Hematopoietic multipotent progenitor cell treated with erythropoietin and hydrocortisone succinate and interleukin-3 and kit ligand, for 4 days (in vitro differentiated cells): ENCODE measurements at regions not wholly inside any gene's neighbourhood (a gene's known extent, or its start where the extent isn't known, plus 50 kb on each side); places are given as distances from the start of the nearest gene placed in this dataset.

Experiments
- DNase-seq: peaks from one replicate; pipeline ENCODE4 v3.0.0-alpha.2; 2015

- no peak for DNase-seq
Observed at GRCh38 chr12:77569876-77570275, 260.8 kb upstream of the NAV3 start.

DNA sequence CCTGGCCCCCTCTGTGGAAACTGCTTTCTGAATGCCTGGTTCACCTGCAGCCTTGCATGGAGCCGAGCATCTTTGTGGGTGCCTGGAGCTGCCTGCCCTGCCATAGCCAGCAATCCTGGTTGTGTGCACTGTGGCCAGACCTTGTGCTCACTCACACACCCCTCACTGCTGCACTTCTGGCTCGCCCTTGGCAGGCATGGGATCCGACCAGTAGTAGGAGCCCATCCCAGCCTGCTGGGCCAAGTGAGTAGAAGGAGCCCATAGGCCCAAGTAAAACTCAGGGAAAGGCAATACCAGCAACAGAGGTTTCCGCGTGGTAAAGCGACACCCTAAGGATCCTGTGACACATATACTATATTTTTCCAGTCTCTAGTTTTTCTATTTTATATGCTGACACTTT lies 270.0 kb upstream of the NAV3 start:
- no peak for DNase-seq

GRCh38 chr12:77559400-77560074 lies 271.2 kb upstream of the NAV3 start:
- no peak for DNase-seq

GRCh38 chr12:77555074-77555473 lies 275.6 kb upstream of the NAV3 start:
- no peak for DNase-seq

DNA sequence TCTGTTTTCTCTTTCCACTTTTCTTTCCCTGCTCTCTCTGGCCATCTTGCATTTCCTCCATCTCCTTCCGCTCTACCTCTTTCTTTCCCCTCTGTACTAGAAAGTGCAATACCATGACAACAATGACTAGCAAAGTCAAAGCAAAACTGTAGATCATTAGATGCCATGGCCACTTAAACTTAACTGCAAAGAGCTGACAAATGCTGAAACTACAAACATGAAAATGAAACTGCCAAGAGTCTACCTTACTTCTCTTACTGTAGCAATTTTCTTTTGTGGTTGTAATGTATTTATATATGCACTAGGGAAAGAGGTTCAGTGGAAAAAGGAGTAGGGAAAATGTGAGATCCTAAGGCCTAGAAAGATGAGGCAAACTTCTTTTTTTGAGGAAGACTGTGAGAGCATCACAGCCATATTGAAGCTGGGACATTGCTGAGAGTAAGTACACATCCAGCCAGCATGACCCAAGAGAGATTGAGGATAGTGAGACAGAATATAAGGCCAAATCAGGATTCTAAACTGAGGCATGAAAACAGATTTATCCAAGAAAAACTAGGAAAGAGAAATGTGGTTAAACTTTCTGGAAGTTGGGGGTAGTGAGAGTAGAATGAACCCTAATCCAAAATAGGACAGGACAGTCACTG lies 276.6 kb upstream of the NAV3 start:
- no peak for DNase-seq

DNA sequence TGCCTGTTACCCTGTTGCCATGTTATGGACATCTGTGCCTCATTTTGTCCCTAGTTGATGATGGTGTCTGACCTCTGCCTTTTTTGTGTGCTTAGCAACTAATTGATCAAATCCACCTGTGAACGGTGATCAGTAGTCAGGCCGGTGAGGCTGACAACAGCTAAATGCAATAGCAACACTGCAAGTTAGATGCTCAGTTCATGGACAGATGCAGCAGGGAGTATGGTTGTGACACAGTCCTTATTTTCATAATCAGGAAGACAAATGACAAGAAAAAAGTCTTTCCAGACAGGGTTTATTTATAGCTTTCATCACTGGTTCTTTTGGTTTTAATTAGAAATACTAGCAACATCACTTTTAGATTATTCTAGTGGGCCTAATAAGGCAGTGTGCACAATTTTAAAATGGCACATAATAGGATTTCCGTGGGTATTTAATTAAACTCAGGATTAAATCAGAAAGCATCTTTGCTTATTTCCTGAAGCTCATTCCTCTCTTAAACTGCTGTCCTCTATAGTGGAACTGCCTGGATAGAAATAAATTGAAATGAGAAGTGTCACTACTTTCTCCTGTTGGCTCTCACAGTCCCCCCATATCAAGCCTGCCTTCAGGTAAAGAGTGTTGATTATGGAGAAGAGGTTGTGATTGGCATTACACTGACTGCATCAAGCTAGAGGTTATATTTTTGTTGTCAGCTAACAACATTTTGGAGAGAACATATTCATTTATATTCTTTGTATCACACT lies 281.1 kb upstream of the NAV3 start:
- DNase-seq = no peak

- DNase-seq = no peak
Observed at GRCh38 chr12:77548797-77549196, 281.9 kb upstream of the NAV3 start.

DNA sequence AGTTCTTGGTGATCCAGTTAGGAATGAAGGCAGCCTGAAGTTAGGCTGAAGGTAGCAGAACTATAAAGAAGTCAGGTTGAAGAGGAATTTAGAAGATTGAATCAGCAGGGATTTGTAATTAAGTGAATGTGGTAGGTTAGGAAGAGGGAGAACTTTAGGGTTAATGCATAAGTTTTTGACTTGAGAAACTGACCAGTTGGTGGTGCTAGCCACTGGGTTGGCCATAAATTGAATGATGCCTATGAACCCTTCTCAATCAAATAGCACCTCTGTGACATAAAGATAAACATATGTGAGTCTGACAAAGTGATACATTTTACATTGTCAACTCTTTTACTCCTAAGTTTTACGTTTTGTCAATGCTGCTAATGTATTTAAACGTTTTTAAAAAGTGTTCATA lies 290.6 kb upstream of the NAV3 start:
- DNase-seq = no peak

DNA sequence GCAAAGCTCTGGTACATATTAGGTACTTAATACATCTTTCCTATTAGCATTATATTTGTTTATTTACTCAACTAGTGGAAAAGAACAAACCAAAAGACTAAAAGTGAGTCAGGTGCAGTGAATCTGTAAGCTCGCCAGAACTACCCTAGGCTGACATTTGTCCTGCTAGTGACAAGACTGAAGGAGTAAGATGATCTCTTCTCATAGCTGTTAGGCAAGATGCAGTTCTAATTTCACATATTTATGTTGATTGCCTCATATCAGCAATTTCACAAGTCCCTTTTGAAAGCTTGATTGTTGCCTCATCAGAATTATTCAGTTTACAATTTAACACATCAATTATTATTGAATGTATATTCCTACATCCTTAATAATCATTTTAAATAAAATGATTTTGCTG lies 293.0 kb upstream of the NAV3 start:
- peak; percentile 2 for DNase-seq

- DNase-seq = no peak
Observed at GRCh38 chr12:77535734-77536133, 295.0 kb upstream of the NAV3 start.

GRCh38 chr12:77531912-77532311 lies 298.8 kb upstream of the NAV3 start:
- DNase-seq = no peak

DNA sequence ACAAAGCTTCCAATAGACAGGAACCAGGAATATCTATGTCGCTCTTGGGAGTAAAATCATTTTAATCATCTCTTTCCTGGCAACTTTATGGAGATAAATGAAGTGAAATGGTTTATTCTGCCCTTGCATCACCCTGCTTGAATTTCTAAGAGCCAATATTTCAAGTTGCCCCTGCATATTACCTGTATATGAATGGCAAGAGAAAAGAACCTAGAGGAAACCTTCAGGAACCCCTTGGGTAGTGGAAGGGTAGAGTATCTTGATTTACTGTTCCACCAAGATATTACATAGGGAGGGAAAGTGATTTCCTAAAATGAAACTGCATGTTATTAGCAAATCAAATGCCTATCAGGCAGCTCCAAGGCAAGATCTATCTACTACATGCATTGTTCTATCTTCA lies 308.4 kb upstream of the NAV3 start:
- no peak for DNase-seq

- no peak for DNase-seq
Observed at GRCh38 chr12:77521508-77522115, 309.1 kb upstream of the NAV3 start.

DNA sequence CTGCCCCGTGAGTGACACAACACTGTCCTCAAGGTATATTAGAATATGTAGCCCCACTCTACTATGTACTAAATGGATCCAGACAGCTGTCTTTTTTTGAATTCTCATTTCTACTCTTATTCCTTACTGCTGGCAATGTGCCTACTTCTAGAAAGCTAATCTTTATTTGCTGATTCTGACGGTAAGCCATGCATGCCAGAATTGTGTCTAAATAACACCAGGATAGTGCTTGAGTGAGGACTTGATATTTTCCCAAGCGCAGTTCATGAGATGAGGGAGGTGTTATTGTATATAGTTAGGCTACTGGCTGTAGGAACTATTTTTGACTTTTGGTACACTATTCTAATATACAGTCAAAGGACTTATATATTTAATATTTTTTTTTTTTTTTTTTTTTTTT lies 316.2 kb upstream of the NAV3 start:
- no peak for DNase-seq

DNA sequence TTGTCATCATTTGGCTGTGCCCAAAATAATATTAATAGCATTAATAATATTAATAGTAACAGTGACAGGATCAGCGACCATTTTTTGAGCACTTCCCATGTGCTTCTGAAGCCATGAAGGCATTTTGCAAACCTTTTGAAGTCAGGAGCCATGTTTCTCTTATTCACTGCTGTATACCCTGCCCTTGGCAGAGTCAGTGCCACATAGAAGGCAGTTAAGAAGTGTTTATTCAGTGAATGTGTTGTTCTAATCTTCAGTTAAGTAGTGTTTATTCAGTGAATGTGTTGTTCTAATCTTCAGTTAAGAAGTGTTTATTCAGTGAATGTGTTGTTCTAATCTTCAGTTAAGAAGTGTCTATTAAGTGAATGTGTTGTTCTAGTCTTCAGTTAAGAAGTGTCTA lies 319.7 kb upstream of the NAV3 start:
- DNase-seq = no peak

- DNase-seq = no peak
Observed at GRCh38 chr12:77504466-77504865, 326.2 kb upstream of the NAV3 start.

DNA sequence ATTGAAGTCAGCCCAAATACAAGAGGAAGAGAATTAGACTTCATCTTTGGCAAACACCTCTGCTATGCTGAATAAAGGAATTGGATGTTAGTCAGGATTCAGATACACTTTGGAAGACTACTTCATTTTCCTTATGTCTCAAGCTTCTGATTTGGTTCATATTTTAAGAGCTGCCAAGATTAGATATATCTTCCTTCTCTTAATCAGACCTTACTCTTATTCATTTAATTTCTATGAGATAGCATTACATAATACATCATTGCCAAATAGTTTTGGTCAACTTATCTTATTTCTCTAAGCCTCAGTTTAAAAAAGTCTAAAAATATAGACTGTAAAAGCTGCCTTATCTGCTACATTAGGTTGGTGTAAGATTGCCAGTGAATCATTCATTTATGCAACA lies 330.6 kb upstream of the NAV3 start:
- DNase-seq = peak; percentile 0

GRCh38 chr12:77497647-77498046 lies 333.0 kb upstream of the NAV3 start:
- no peak for DNase-seq

DNA sequence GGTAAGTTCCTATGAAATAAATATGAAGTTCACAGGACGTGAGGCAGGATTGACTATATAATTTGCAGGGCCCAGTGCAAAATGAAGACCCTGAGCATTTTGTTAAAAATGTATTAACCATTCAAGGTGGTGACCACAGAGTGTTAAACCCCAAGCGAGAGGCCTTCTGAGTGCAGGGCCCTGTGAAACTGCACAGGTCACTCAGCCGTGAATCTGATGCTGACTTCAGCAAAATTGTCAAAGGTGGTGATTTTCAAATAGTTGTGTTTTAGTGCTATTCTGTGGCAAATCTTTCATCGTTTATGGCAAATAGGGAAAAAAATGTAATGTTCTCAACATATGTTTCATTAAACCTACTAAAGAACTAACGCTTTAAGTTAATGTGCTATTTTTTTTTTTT lies 334.0 kb upstream of the NAV3 start:
- no peak for DNase-seq

- no peak for DNase-seq
Observed at GRCh38 chr12:77494296-77494695, 336.4 kb upstream of the NAV3 start.

- no peak for DNase-seq
Observed at GRCh38 chr12:77493302-77494168, 337.2 kb upstream of the NAV3 start.

DNA sequence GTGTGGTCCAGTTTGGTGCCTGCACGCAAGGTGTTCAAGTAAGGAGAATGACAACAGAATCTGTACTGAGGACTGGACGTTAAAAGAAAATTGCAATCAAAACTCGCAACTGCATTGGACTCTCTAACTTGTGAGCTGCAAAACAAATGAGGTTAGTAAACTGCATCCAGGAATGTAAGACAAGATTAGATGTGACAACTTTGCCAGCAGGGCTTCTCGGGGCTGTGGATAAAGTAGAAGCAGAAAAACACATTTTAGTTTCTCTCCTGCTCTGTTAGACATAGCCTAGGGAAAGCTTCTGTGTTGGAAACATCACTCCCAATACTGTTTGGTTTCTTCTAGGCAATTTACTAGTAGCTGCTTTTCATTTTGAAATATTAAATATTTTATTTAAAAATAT lies 338.2 kb upstream of the NAV3 start:
- no peak for DNase-seq
